GM23338 (cell line): ENCODE measurements at regions not wholly inside any gene's neighbourhood (a gene's known extent, or its start where the extent isn't known, plus 50 kb on each side); places are given as distances from the start of the nearest gene placed in this dataset.

Experiments
- CREB1 ChIP-seq: fragments of 250-450 bp; sonication (Bioruptor Pico); IDR thresholded peaks from 2 replicates; pipeline ENCODE4 v1.5.0; 2020; ENCODE audit warnings: low read depth, mild to moderate bottlenecking, moderate library complexity
- POLR2AphosphoS5 ChIP-seq: IDR thresholded peaks from 2 replicates; pipeline ENCODE4 v1.6.1; 2016; ENCODE audit warnings: antibody characterized with exemption, low read depth
- STAT1 ChIP-seq: IDR thresholded peaks from one replicate; pipeline ENCODE4 v1.6.1; 2016; ENCODE audit warnings: antibody characterized with exemption; ENCODE audit not compliant: unreplicated experiment
- TF ChIP-seq, protein P1 (sequence below), 2 experiments: fragments of 200-600 bp in 1 of 2; sonication (generic) in 1 of 2; conservative IDR thresholded peaks; 2 replicates each; pipeline versions ENCODE4 v1.5.1 to v1.6.1; 2016 to 2017; ENCODE audit warnings: antibody characterized with exemption in 2 of 2, low read depth in 2 of 2, mild to moderate bottlenecking in 2 of 2, moderate library complexity in 1 of 2

DNA sequence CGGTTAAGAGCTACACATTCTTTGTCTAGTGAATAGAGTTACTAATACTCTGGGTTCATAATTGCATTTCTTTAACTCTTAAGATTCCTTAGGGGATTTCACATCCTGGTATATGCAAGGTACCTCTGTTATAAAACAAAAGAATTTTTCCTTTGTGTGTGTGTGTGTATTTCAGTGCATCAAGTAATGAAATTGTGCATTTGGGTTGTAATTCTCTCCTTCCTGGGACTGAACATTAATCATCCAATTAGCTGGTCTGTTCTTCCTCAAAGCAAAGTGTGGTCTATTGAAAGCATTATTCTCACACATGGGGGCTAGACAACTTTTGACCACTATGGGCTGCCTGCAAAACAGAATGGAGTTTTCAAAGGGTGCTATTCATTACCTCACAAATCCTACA is 74.0 kb downstream of the ZC3H11B start:
- TF ChIP-seq, protein P1, sequence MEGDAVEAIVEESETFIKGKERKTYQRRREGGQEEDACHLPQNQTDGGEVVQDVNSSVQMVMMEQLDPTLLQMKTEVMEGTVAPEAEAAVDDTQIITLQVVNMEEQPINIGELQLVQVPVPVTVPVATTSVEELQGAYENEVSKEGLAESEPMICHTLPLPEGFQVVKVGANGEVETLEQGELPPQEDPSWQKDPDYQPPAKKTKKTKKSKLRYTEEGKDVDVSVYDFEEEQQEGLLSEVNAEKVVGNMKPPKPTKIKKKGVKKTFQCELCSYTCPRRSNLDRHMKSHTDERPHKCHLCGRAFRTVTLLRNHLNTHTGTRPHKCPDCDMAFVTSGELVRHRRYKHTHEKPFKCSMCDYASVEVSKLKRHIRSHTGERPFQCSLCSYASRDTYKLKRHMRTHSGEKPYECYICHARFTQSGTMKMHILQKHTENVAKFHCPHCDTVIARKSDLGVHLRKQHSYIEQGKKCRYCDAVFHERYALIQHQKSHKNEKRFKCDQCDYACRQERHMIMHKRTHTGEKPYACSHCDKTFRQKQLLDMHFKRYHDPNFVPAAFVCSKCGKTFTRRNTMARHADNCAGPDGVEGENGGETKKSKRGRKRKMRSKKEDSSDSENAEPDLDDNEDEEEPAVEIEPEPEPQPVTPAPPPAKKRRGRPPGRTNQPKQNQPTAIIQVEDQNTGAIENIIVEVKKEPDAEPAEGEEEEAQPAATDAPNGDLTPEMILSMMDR (conservative IDR thresholded peaks at IDR 0.05; ENCODE audit: low read depth in 2 of 2): no peak
- no peak for TF ChIP-seq CREB1 (CRISPR knock-in tag)
- TF ChIP-seq STAT1: no peak
- TF ChIP-seq POLR2AphosphoS5: no peak
